Ureter (tissue), 1 donor: ENCODE measurements at regions not wholly inside any gene's neighbourhood (a gene's known extent, or its start where the extent isn't known, plus 50 kb on each side); places are given as distances from the start of the nearest gene placed in this dataset.
A peak's percentile ranks its signal among the peaks of the same experiment; 100 is the strongest.
"Not testable (repeated sequence)": the region's sequence is repeated elsewhere in the genome, so short reads cannot be mapped to it uniquely, and the experiment has no call there.

Experiments used
- DNase-seq: peaks from one replicate; pipeline ENCODE4 v3.0.0-alpha.2; 2020; ENCODE audit warnings: low spot score
- donor health status: DM: yes; HTN: yes; CAD: no.

DNA sequence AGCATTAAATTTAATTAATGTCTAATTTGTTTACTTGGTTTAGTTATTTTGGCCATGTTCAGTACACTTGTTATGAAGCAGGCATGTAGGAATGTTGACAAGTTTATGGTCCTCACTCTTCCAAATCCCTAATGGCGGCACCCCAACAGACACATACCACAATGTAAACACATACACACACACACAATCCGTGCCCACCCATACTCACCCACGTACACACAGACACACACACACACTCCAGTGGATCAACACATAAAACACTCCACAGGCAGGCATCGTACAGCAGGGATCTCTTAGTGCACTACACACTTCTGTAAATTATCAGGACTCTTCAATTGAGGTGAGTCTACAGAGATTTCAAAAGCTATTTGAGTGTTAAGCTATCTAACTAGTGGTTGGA is 767.5 kb downstream of the FOXD4L6 start:
- peak; percentile 1 for DNase-seq

GRCh38 chr9:40330958-40331357 is 797.5 kb downstream of the FOXD4L6 start:
- DNase-seq: not testable (repeated sequence)

- not testable (repeated sequence) for DNase-seq
Observed at GRCh38 chr9:40328907-40329306, 799.6 kb downstream of the FOXD4L6 start.

- not testable (repeated sequence) for DNase-seq
Observed at GRCh38 chr9:40326179-40326578, 802.3 kb downstream of the FOXD4L6 start.

GRCh38 chr9:40322730-40323129 is 805.8 kb downstream of the FOXD4L6 start:
- peak; percentile 35 for DNase-seq

GRCh38 chr9:40321857-40322256 is 806.6 kb downstream of the FOXD4L6 start:
- DNase-seq: peak; percentile 20

GRCh38 chr9:40321204-40321603 is 807.3 kb downstream of the FOXD4L6 start:
- DNase-seq: not testable (repeated sequence)

GRCh38 chr9:40315215-40315614 is 813.3 kb downstream of the FOXD4L6 start:
- DNase-seq: not testable (repeated sequence)

DNA sequence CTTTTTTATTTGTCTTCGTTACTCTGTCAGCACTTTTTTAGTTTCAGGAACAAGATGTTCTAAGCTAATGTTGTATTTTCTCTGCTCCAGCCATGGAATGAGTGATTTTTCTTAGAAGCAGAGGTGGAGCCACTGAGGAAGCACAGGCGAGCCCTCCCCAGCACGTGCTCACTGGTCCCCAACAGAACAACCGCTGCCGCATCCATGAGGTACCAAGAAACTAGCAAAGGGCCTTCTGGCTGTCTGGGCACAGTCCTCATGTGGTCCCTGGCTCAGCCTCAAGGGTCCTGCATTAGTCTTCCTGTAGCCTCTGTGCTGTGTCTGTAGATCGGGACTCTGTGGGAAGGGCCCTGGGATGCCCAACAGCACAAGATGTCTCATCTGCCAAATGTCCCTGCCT is 838.5 kb downstream of the FOXD4L6 start:
- not testable (repeated sequence) for DNase-seq
